GM12878 (cell line): ENCODE measurements at regions not wholly inside any gene's neighbourhood (a gene's known extent, or its start where the extent isn't known, plus 50 kb on each side); places are given as distances from the start of the nearest gene placed in this dataset.

Experiments
- ATAC-seq: fragments of 200-7000 bp; cut with Tn5 transposase; 3 replicates; pipeline ENCODE4 v1.9.1; 2020; ENCODE audit warnings: mild to moderate bottlenecking, moderate library complexity
- BruUV-seq: library from RNA; stranded (reverse); fragments of 400-500 nt; replicated peaks from 2 replicates; lab custom pipeline; 2021; lab: Mats Ljungman, UMichigan
- CTCF ChIA-PET: fragments of 300-600 bp; sonication (Branson Sonifier 250); formaldehyde crosslinking; extraction: SDS; loops from one replicate; lab custom pipeline; 2021; ENCODE audit warnings: inconsistent platforms; lab: Yijun Ruan, JAX
- POLR2A ChIA-PET: fragments of 350-600 bp; formaldehyde crosslinking; extraction: SDS; loops from one replicate; lab custom pipeline; 2021; ENCODE audit warnings: inconsistent platforms; lab: Charles Lee
- RAD21 ChIA-PET: fragments of 300-600 bp; sonication (Branson Sonifier 250); formaldehyde crosslinking; loops from one replicate; lab custom pipeline; 2023; ENCODE audit warnings: antibody characterized with exemption; ENCODE audit not compliant: unreplicated experiment; lab: Charles Lee
- SMC1A ChIA-PET: fragments of 300-600 bp; sonication (Branson Sonifier 250); formaldehyde crosslinking; loops from one replicate; lab custom pipeline; 2023; ENCODE audit not compliant: unreplicated experiment, uncharacterized antibody; lab: Charles Lee
- DNase-seq: peaks from one replicate; pipeline ENCODE4 v3.0.0-alpha.2; 2011; ENCODE audit warnings: low read depth, low spot score
- FAIRE-seq: peaks from 3 replicates; lab custom pipeline; 2011; peaks lifted over from hg19 to GRCh38; lab: Jason Lieb, UNC
- H2AFZ ChIP-seq: 2 replicates; pipeline ENCODE4 v1.6.0; 2011; ENCODE audit warnings: low read depth, low read length, control low read depth; ENCODE audit not compliant: control insufficient read depth
- H3K27ac ChIP-seq: 2 replicates; pipeline ENCODE4 v1.5.1; 2011; ENCODE audit warnings: control low read depth; ENCODE audit not compliant: control insufficient read depth, insufficient read depth
- H3K27me3 ChIP-seq, 2 experiments: replicated peaks in 1 of 2; 2 replicates each; pipeline versions ENCODE4 v1.6.0 to v1.6.1; 2011; ENCODE audit warnings: low read length in 1 of 2; ENCODE audit not compliant: control insufficient read depth in 2 of 2, insufficient read depth in 2 of 2
- H3K36me3 ChIP-seq, 2 experiments: 2 replicates each; pipeline ENCODE4 v1.5.1; 2011; ENCODE audit warnings: low read length in 1 of 2; ENCODE audit not compliant: control insufficient read depth in 2 of 2, insufficient read depth in 2 of 2
- H3K4me1 ChIP-seq: 2 replicates; pipeline ENCODE4 v1.6.1; 2011; ENCODE audit warnings: mild to moderate bottlenecking, low read length, moderate library complexity, mixed read lengths; ENCODE audit not compliant: control insufficient read depth, insufficient read depth
- H3K4me2 ChIP-seq: 2 replicates; pipeline ENCODE4 v1.6.0; 2011; ENCODE audit warnings: control low read depth; ENCODE audit not compliant: control insufficient read depth, insufficient read depth
- H3K4me3 ChIP-seq: fragments of 200-600 bp; sonication (generic); 2 replicates; pipeline ENCODE4 v1.5.1; 2016
- H3K79me2 ChIP-seq: 2 replicates; pipeline ENCODE4 v1.6.0; 2011; ENCODE audit warnings: low read length; ENCODE audit not compliant: control insufficient read depth, insufficient read depth
- H3K9ac ChIP-seq: 2 replicates; pipeline ENCODE4 v1.8.0; 2011; ENCODE audit warnings: low read length, control low read depth, mixed read lengths; ENCODE audit not compliant: control insufficient read depth, insufficient read depth
- H3K9me3 ChIP-seq: replicated peaks from 3 replicates; pipeline ENCODE4 v1.5.1; 2011; ENCODE audit warnings: mild to moderate bottlenecking, low read length; ENCODE audit not compliant: control insufficient read depth, insufficient read depth
- H4K20me1 ChIP-seq: 2 replicates; pipeline ENCODE4 v1.6.0; 2011; ENCODE audit not compliant: control insufficient read depth, insufficient read depth
- ATF7 ChIP-seq: fragments of 450-650 bp; IDR thresholded peaks from 2 replicates; pipeline ENCODE4 v1.6.1; 2016; ENCODE audit warnings: low read depth, mild to moderate bottlenecking
- BHLHE40 ChIP-seq, 2 experiments: fragments of 450-650 bp in 1 of 2; IDR thresholded peaks; 2 replicates each; pipeline ENCODE4 v1.6.1; 2011 to 2017; ENCODE audit warnings: low read depth in 2 of 2, borderline replicate concordance in 1 of 2, improper control_type of control experiment in 1 of 2, low read length in 1 of 2, mild to moderate bottlenecking in 1 of 2
- BMI1 ChIP-seq: fragments of 450-650 bp; IDR thresholded peaks from 2 replicates; pipeline ENCODE4 v1.6.1; 2016; ENCODE audit warnings: mild to moderate bottlenecking, moderate library complexity, borderline replicate concordance
- CBX5 ChIP-seq: sonication (generic); IDR thresholded peaks from 2 replicates; pipeline ENCODE4 v1.6.1; 2016; ENCODE audit warnings: low read depth, moderate library complexity, mild to moderate bottlenecking, inconsistent platforms
- CHD1 ChIP-seq: IDR thresholded peaks from 2 replicates; pipeline ENCODE4 v1.6.1; 2012; ENCODE audit warnings: low read depth, low read length, improper control_type of control experiment
- CREM ChIP-seq: IDR thresholded peaks from 2 replicates; pipeline ENCODE4 v1.6.1; 2014; ENCODE audit warnings: antibody characterized with exemption, low read depth
- CUX1 ChIP-seq: IDR thresholded peaks from 2 replicates; pipeline ENCODE4 v1.6.1; 2012; ENCODE audit warnings: improper control_type of control experiment, low read depth, low read length; ENCODE audit not compliant: insufficient replicate concordance
- E2F4 ChIP-seq: IDR thresholded peaks from 2 replicates; pipeline ENCODE4 v1.6.1; 2012; ENCODE audit warnings: low read depth, low read length, improper control_type of control experiment
- ESRRA ChIP-seq: IDR thresholded peaks from 2 replicates; pipeline ENCODE4 v1.6.1; 2012; ENCODE audit warnings: mild to moderate bottlenecking, low read length, improper control_type of control experiment
- GATAD2B ChIP-seq: fragments of 450-650 bp; conservative IDR thresholded peaks from 2 replicates; pipeline ENCODE4 v1.6.1; 2017; ENCODE audit warnings: low read depth, mild to moderate bottlenecking, moderate library complexity
- LARP7 ChIP-seq: fragments of 450-650 bp; IDR thresholded peaks from 2 replicates; pipeline ENCODE4 v1.6.1; 2017; ENCODE audit warnings: mild to moderate bottlenecking
- MTA2 ChIP-seq: fragments of 450-650 bp; IDR thresholded peaks from 2 replicates; pipeline ENCODE4 v1.6.1; 2016; ENCODE audit warnings: low read depth, mild to moderate bottlenecking, moderate library complexity
- NFXL1 ChIP-seq: fragments of 450-650 bp; IDR thresholded peaks from 2 replicates; pipeline ENCODE4 v1.6.1; 2017; ENCODE audit warnings: antibody characterized with exemption, mild to moderate bottlenecking, borderline replicate concordance
- NFYA ChIP-seq: IDR thresholded peaks from 2 replicates; pipeline ENCODE4 v1.6.1; 2011; ENCODE audit warnings: low read depth, mild to moderate bottlenecking, low read length, improper control_type of control experiment, borderline replicate concordance
- NKRF ChIP-seq: fragments of 450-650 bp; conservative IDR thresholded peaks from 2 replicates; pipeline ENCODE4 v1.6.1; 2017; ENCODE audit warnings: mild to moderate bottlenecking, moderate library complexity
- SP1 ChIP-seq: IDR thresholded peaks from one replicate; pipeline ENCODE4 v1.6.1; 2011; ENCODE audit warnings: low read depth, low read length
- WGBS: methylation state at CpG from one replicate; pipeline ENCODE4 v1.1.6; 2016; ENCODE audit warnings: low lambda C conversion rate; ENCODE audit not compliant: insufficient replicate concordance, insufficient coverage; ENCODE audit errors: missing lambda C conversion rate; 5-methylcytosine and 5-hydroxymethylcytosine counted together
- in situ Hi-C: fragments of 300-500 bp; cut with MboI; formaldehyde crosslinking; loops from 9 replicates; pipeline ENCODE4 v1.14.3; 2018; ENCODE audit warnings: mixed read lengths
- intact Hi-C: fragments of 100-400 bp; cut with micrococcal nuclease; formaldehyde crosslinking; loops from one replicate; pipeline ENCODE4 v1.14.2; 2022; ENCODE audit not compliant: unreplicated experiment

GRCh38 chr7:153475239-153475638 lies 577.0 kb upstream of the DPP6 start:
- POLR2A ChIA-PET, result no interaction called here
- in situ Hi-C loops, result no loop called here
- Histone ChIP-seq H4K20me1 (no peaks in the 10 kb centered on the region), H3K4me1 (no peaks in the 10 kb centered on the region), H3K27me3 (no peaks in the 10 kb centered on the region), H2AFZ (no peak overlapping the region), H3K9me3 (no peaks in the 10 kb centered on the region; the same call in 2 of the 3 replicates), H3K4me3 (no peak overlapping the region), H3K27ac (no peak overlapping the region), H3K4me2 (no peak overlapping the region), H3K79me2 (no peaks in the 10 kb centered on the region), H3K9ac (no peak overlapping the region), H3K36me3 (no peaks in the 10 kb centered on the region)
- intact Hi-C loops, result no loop called here
- DNase-seq (no peak), FAIRE-seq (no peak), ATAC-seq (no peak)
- BruUV-seq, result no TSS peak
- no peak for TF ChIP-seq MTA2
- no peak for TF ChIP-seq GATAD2B
- no peak for TF ChIP-seq CREM
- no peak for TF ChIP-seq SP1
- no peak for TF ChIP-seq ATF7
- no peak for TF ChIP-seq BHLHE40 (IDR thresholded peaks at IDR 0.05; ENCODE audit: borderline replicate concordance in 1 of 2, low read depth in 2 of 2, low read length in 1 of 2)
- TF ChIP-seq LARP7, result no peak
- TF ChIP-seq CUX1, result no peak
- TF ChIP-seq CHD1, result no peak
- TF ChIP-seq NKRF, result no peak
- TF ChIP-seq E2F4, result no peak
- no peak for TF ChIP-seq NFYA
- TF ChIP-seq BMI1, result no peak
- no peak for TF ChIP-seq ESRRA
- no peak for TF ChIP-seq NFXL1
- no peak for TF ChIP-seq CBX5
- RAD21 ChIA-PET, result interaction anchor here (0.5 kb wide), 1 partner anchor 281 kb away, joined by 3 read pairs; no protein-coding TSS in a partner anchor
- CTCF ChIA-PET, result no interaction called here
- SMC1A ChIA-PET, result no interaction called here
- WGBS, result 20% methylated on average over 3 of the region's 3 CpGs
